WTC11 (cell line): ENCODE measurements at regions not wholly inside any gene's neighbourhood (a gene's known extent, or its start where the extent isn't known, plus 50 kb on each side); places are given as distances from the start of the nearest gene placed in this dataset.

ENCODE experiments used
- ATAC-seq: fragments of 200-7000 bp; cut with Tn5 transposase; 2 replicates; pipeline ENCODE4 v1.10.0; 2021; ENCODE audit warnings: mild to moderate bottlenecking, moderate library complexity
- CTCF ChIA-PET: fragments of 300-600 bp; sonication (Branson Sonifier 250); formaldehyde crosslinking; loops from one replicate; lab custom pipeline; 2021; ENCODE audit warnings: antibody characterized with exemption; lab: Charles Lee
- POLR2A ChIA-PET: fragments of 350-600 bp; sonication (Branson Sonifier 250); formaldehyde crosslinking; loops from one replicate; lab custom pipeline; 2021; ENCODE audit warnings: antibody characterized with exemption; lab: Charles Lee
- DNase-seq: peaks from one replicate; pipeline ENCODE4 v3.0.0; 2021; ENCODE audit warnings: low spot score
- H3K27ac Mint-ChIP-seq: 2 replicates; pipeline ENCODE4 v1.8.0; 2021; ENCODE audit warnings: mixed read lengths
- H3K27me3 Mint-ChIP-seq: 2 replicates; pipeline ENCODE4 v1.8.0; 2021; ENCODE audit warnings: low read depth, mild to moderate bottlenecking, moderate library complexity, mixed read lengths
- H3K36me3 Mint-ChIP-seq: 2 replicates; pipeline ENCODE4 v1.8.0; 2021; ENCODE audit warnings: mixed read lengths
- H3K4me1 Mint-ChIP-seq: 2 replicates; pipeline ENCODE4 v1.8.0; 2022; ENCODE audit warnings: mixed read lengths
- H3K4me3 Mint-ChIP-seq: 2 replicates; pipeline ENCODE4 v1.8.0; 2021; ENCODE audit warnings: mild to moderate bottlenecking, moderate library complexity, mixed read lengths
- H3K9me3 Mint-ChIP-seq: 2 replicates; pipeline ENCODE4 v1.8.0; 2021; ENCODE audit warnings: mixed read lengths
- CREB1 ChIP-seq: sonication (generic); formaldehyde crosslinking; IDR thresholded peaks from 2 replicates; pipeline ENCODE4 v1.8.0; 2023; ENCODE audit warnings: mild to moderate bottlenecking, missing genetic modification reagents
- CREM ChIP-seq: sonication (generic); formaldehyde crosslinking; IDR thresholded peaks from 2 replicates; pipeline ENCODE4 v1.8.1; 2022; ENCODE audit warnings: mild to moderate bottlenecking, missing genetic modification reagents, moderate library complexity
- EMX1 ChIP-seq: fragments of 250-450 bp; sonication (Bioruptor Pico); IDR thresholded peaks from 2 replicates; pipeline ENCODE4 v1.8.0; 2021; ENCODE audit warnings: mild to moderate bottlenecking
- JAZF1 ChIP-seq: fragments of 250-450 bp; sonication (Bioruptor Pico); IDR thresholded peaks from 2 replicates; pipeline ENCODE4 v1.9.0; 2021; ENCODE audit warnings: moderate library complexity, mild to moderate bottlenecking, inconsistent platforms
- NFYB ChIP-seq: sonication (generic); formaldehyde crosslinking; conservative IDR thresholded peaks from 2 replicates; pipeline ENCODE4 v1.8.0; 2022; ENCODE audit warnings: low read depth, missing genetic modification reagents
- OVOL2 ChIP-seq: fragments of 250-450 bp; sonication (Bioruptor Pico); IDR thresholded peaks from 2 replicates; pipeline ENCODE4 v1.9.0; 2021; ENCODE audit warnings: mild to moderate bottlenecking, borderline replicate concordance
- PRRX2 ChIP-seq: fragments of 250-450 bp; sonication (Bioruptor Pico); IDR thresholded peaks from 2 replicates; pipeline ENCODE4 v1.8.0; 2021; ENCODE audit warnings: mild to moderate bottlenecking
- RELA ChIP-seq: sonication (generic); formaldehyde crosslinking; IDR thresholded peaks from 2 replicates; pipeline ENCODE4 v1.8.1; 2022; ENCODE audit warnings: missing genetic modification reagents, mild to moderate bottlenecking, borderline replicate concordance
- TP53 ChIP-seq: sonication (generic); formaldehyde crosslinking; IDR thresholded peaks from 2 replicates; pipeline ENCODE4 v1.8.1; 2023; ENCODE audit warnings: mild to moderate bottlenecking, missing genetic modification reagents
- ZNF232 ChIP-seq: sonication (generic); formaldehyde crosslinking; IDR thresholded peaks from 2 replicates; pipeline ENCODE4 v1.8.0; 2022; ENCODE audit warnings: mild to moderate bottlenecking, missing genetic modification reagents
- ZNF263 ChIP-seq: sonication (generic); formaldehyde crosslinking; IDR thresholded peaks from 2 replicates; pipeline ENCODE4 v1.8.1; 2022; ENCODE audit warnings: low read depth, mild to moderate bottlenecking, moderate library complexity, missing genetic modification reagents
- ZNF671 ChIP-seq: fragments of 250-450 bp; sonication (Bioruptor Pico); IDR thresholded peaks from 2 replicates; pipeline ENCODE4 v1.8.0; 2021; ENCODE audit warnings: mild to moderate bottlenecking
- TF ChIP-seq, protein P1 (sequence below): sonication (generic); formaldehyde crosslinking; IDR thresholded peaks from 2 replicates; pipeline ENCODE4 v1.8.0; 2023; ENCODE audit warnings: mild to moderate bottlenecking, missing genetic modification reagents
- TF ChIP-seq, protein P2 (sequence below): sonication (generic); formaldehyde crosslinking; IDR thresholded peaks from 2 replicates; pipeline ENCODE4 v1.8.1; 2022; ENCODE audit warnings: mild to moderate bottlenecking, missing genetic modification reagents, moderate library complexity, borderline replicate concordance
- TF ChIP-seq, protein P3 (sequence below): sonication (generic); formaldehyde crosslinking; IDR thresholded peaks from 2 replicates; pipeline ENCODE4 v1.8.1; 2023; ENCODE audit warnings: mild to moderate bottlenecking, moderate library complexity, missing genetic modification reagents
- TF ChIP-seq, protein P4 (sequence below): fragments of 250-450 bp; sonication (Bioruptor Pico); IDR thresholded peaks from 2 replicates; pipeline ENCODE4 v1.9.0; 2021; ENCODE audit warnings: mild to moderate bottlenecking

DNA sequence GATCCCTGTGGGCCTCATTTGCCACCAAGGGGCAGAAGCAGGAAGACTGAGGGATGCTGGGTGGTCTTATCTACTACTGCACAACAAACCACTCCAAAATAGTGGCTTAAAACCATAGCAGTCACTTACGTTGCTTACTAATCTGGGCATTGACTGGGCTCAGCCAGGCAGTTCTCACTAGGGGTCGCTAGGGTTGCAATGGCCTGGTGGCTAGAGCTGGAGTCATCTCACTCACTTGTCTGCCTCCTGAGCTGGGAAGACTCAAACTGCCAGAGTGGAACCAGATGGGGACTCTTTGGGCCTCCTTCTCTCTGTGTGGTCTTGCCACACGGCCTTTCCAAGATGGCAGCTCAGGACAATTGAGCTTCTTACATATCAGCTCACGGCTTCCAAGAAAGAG is 216.3 kb upstream of the BCOR start (continued):
- TF ChIP-seq, protein P1, sequence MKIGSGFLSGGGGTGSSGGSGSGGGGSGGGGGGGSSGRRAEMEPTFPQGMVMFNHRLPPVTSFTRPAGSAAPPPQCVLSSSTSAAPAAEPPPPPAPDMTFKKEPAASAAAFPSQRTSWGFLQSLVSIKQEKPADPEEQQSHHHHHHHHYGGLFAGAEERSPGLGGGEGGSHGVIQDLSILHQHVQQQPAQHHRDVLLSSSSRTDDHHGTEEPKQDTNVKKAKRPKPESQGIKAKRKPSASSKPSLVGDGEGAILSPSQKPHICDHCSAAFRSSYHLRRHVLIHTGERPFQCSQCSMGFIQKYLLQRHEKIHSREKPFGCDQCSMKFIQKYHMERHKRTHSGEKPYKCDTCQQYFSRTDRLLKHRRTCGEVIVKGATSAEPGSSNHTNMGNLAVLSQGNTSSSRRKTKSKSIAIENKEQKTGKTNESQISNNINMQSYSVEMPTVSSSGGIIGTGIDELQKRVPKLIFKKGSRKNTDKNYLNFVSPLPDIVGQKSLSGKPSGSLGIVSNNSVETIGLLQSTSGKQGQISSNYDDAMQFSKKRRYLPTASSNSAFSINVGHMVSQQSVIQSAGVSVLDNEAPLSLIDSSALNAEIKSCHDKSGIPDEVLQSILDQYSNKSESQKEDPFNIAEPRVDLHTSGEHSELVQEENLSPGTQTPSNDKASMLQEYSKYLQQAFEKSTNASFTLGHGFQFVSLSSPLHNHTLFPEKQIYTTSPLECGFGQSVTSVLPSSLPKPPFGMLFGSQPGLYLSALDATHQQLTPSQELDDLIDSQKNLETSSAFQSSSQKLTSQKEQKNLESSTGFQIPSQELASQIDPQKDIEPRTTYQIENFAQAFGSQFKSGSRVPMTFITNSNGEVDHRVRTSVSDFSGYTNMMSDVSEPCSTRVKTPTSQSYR (CRISPR knock-in tag): no peak
- TF ChIP-seq, protein P2, sequence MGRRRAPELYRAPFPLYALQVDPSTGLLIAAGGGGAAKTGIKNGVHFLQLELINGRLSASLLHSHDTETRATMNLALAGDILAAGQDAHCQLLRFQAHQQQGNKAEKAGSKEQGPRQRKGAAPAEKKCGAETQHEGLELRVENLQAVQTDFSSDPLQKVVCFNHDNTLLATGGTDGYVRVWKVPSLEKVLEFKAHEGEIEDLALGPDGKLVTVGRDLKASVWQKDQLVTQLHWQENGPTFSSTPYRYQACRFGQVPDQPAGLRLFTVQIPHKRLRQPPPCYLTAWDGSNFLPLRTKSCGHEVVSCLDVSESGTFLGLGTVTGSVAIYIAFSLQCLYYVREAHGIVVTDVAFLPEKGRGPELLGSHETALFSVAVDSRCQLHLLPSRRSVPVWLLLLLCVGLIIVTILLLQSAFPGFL: no peak
- TF ChIP-seq CREB1 (CRISPR knock-in tag): no peak
- TF ChIP-seq, all 79 proteins: peak for 0

- Mint-ChIP-seq H3K4me1 (peaks cover 26% of the 10 kb centered on the region), H3K27me3 (no peaks in the 10 kb centered on the region; the same call in none of the 2 replicates), H3K9me3 (peaks cover 3% of the 10 kb centered on the region; the same call in 1 of the 2 replicates), H3K4me3 (no peak overlapping the region), H3K27ac (no peak overlapping the region), H3K36me3 (no peaks in the 10 kb centered on the region)
- DNase-seq: no peak
- ATAC-seq: no peak
- CTCF ChIA-PET: interaction anchor here (1.8 to 2.1 kb wide), 3 partner anchors 15 to 155 kb away, joined by 6 to 7 read pairs (median 6); no protein-coding TSS in a partner anchor
- TF ChIP-seq OVOL2 (CRISPR knock-in tag) (no peak), CREM (CRISPR knock-in tag) (no peak), JAZF1 (CRISPR knock-in tag) (no peak), RELA (CRISPR knock-in tag) (no peak), ZNF232 (no peak), EMX1 (CRISPR knock-in tag) (no peak), TP53 (no peak), PRRX2 (no peak), NFYB (CRISPR knock-in tag) (no peak), ZNF671 (CRISPR knock-in tag) (no peak), ZNF263 (CRISPR knock-in tag) (no peak)
- TF ChIP-seq, protein P3, sequence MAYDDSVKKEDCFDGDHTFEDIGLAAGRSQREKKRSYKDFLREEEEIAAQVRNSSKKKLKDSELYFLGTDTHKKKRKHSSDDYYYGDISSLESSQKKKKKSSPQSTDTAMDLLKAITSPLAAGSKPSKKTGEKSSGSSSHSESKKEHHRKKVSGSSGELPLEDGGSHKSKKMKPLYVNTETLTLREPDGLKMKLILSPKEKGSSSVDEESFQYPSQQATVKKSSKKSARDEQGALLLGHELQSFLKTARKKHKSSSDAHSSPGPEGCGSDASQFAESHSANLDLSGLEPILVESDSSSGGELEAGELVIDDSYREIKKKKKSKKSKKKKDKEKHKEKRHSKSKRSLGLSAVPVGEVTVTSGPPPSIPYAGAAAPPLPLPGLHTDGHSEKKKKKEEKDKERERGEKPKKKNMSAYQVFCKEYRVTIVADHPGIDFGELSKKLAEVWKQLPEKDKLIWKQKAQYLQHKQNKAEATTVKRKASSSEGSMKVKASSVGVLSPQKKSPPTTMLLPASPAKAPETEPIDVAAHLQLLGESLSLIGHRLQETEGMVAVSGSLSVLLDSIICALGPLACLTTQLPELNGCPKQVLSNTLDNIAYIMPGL (CRISPR knock-in tag): no peak
- TF ChIP-seq, protein P4, sequence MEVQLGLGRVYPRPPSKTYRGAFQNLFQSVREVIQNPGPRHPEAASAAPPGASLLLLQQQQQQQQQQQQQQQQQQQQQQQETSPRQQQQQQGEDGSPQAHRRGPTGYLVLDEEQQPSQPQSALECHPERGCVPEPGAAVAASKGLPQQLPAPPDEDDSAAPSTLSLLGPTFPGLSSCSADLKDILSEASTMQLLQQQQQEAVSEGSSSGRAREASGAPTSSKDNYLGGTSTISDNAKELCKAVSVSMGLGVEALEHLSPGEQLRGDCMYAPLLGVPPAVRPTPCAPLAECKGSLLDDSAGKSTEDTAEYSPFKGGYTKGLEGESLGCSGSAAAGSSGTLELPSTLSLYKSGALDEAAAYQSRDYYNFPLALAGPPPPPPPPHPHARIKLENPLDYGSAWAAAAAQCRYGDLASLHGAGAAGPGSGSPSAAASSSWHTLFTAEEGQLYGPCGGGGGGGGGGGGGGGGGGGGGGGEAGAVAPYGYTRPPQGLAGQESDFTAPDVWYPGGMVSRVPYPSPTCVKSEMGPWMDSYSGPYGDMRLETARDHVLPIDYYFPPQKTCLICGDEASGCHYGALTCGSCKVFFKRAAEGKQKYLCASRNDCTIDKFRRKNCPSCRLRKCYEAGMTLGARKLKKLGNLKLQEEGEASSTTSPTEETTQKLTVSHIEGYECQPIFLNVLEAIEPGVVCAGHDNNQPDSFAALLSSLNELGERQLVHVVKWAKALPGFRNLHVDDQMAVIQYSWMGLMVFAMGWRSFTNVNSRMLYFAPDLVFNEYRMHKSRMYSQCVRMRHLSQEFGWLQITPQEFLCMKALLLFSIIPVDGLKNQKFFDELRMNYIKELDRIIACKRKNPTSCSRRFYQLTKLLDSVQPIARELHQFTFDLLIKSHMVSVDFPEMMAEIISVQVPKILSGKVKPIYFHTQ (CRISPR knock-in tag): no peak
- TF ChIP-seq, protein P1 (CRISPR knock-in tag): no peak
- POLR2A ChIA-PET: no interaction called here
Observed at GRCh38 chrX:40313269-40313668, 215.5 kb upstream of the BCOR start.
